Endothelial cell (in vitro differentiated cells): ENCODE measurements at regions not wholly inside any gene's neighbourhood (a gene's known extent, or its start where the extent isn't known, plus 50 kb on each side); places are given as distances from the start of the nearest gene placed in this dataset.
A peak's percentile ranks its signal among the peaks of the same experiment; 100 is the strongest.

Source experiments
- DNase-seq: peaks from one replicate; pipeline ENCODE4 v3.0.0; 2021; ENCODE audit warnings: low spot score
- H3K27ac Mint-ChIP-seq: one replicate; pipeline ENCODE4 v1.8.0; 2021; ENCODE audit warnings: mixed read lengths, inconsistent platforms; ENCODE audit not compliant: unreplicated experiment
- H3K27me3 Mint-ChIP-seq: one replicate; pipeline ENCODE4 v1.8.0; 2021; ENCODE audit warnings: mild to moderate bottlenecking, moderate library complexity, mixed read lengths, inconsistent platforms; ENCODE audit not compliant: unreplicated experiment
- H3K36me3 Mint-ChIP-seq: one replicate; pipeline ENCODE4 v1.8.0; 2021; ENCODE audit warnings: mild to moderate bottlenecking, low read depth, mixed read lengths, inconsistent platforms; ENCODE audit not compliant: unreplicated experiment
- H3K4me1 Mint-ChIP-seq: one replicate; pipeline ENCODE4 v1.8.0; 2021; ENCODE audit warnings: mild to moderate bottlenecking, mixed read lengths, inconsistent platforms; ENCODE audit not compliant: unreplicated experiment
- H3K4me3 Mint-ChIP-seq: one replicate; pipeline ENCODE4 v1.8.0; 2021; ENCODE audit warnings: mild to moderate bottlenecking, mixed read lengths, inconsistent platforms; ENCODE audit not compliant: unreplicated experiment
- H3K9me3 Mint-ChIP-seq: one replicate; pipeline ENCODE4 v1.8.0; 2021; ENCODE audit warnings: mixed read lengths, inconsistent platforms; ENCODE audit not compliant: unreplicated experiment
- CTCF ChIP-seq: fragments of 200-600 bp; sonication (generic); IDR thresholded peaks from one replicate; pipeline ENCODE4 v1.5.0; 2021; ENCODE audit warnings: antibody characterized with exemption; ENCODE audit not compliant: unreplicated experiment

- Mint-ChIP-seq H3K27me3 (peaks cover 8% of the 10 kb centered on the region), H3K4me1 (peaks cover 32% of the 10 kb centered on the region), H3K4me3 (no peak overlapping the region), H3K27ac (peak overlapping the region; percentile 64), H3K9me3 (peaks cover 4% of the 10 kb centered on the region), H3K36me3 (no peaks in the 10 kb centered on the region)
- TF ChIP-seq CTCF = no peak
- DNase-seq = no peak
These were observed 1248.0 kb upstream of the C9orf72 start for GRCh38 chr9:28821240-28821639.

- H3K27ac Mint-ChIP-seq = no peak overlapping the region
- H3K27me3 Mint-ChIP-seq = peaks cover 7% of the 10 kb centered on the region
- peaks cover 30% of the 10 kb centered on the region for H3K4me1 Mint-ChIP-seq
- TF ChIP-seq CTCF = no peak
- no peak overlapping the region for H3K4me3 Mint-ChIP-seq
- H3K36me3 Mint-ChIP-seq = no peaks in the 10 kb centered on the region
- H3K9me3 Mint-ChIP-seq = no peaks in the 10 kb centered on the region
- DNase-seq = no peak
These were observed 1251.2 kb upstream of the C9orf72 start for GRCh38 chr9:28824432-28824963.

GRCh38 chr9:28832168-28832770, 1259.0 kb upstream of the C9orf72 start:
- H3K4me3 Mint-ChIP-seq = no peak overlapping the region
- no peak for DNase-seq
- H3K36me3 Mint-ChIP-seq = no peaks in the 10 kb centered on the region
- no peaks in the 10 kb centered on the region for H3K9me3 Mint-ChIP-seq
- H3K4me1 Mint-ChIP-seq = peaks cover 5% of the 10 kb centered on the region
- TF ChIP-seq CTCF = no peak
- no peak overlapping the region for H3K27ac Mint-ChIP-seq
- peaks cover 3% of the 10 kb centered on the region for H3K27me3 Mint-ChIP-seq

- Mint-ChIP-seq H3K27me3 (no peaks in the 10 kb centered on the region), H3K27ac (no peak overlapping the region), H3K4me3 (no peak overlapping the region), H3K9me3 (peaks cover 7% of the 10 kb centered on the region), H3K36me3 (peaks cover 8% of the 10 kb centered on the region), H3K4me1 (peaks cover 5% of the 10 kb centered on the region)
- no peak for TF ChIP-seq CTCF
- no peak for DNase-seq
These were observed 1260.9 kb upstream of the C9orf72 start for GRCh38 chr9:28834156-28834555.

GRCh38 chr9:28839778-28840430, 1266.6 kb upstream of the C9orf72 start:
- peaks cover 12% of the 10 kb centered on the region for H3K9me3 Mint-ChIP-seq
- H3K27me3 Mint-ChIP-seq = peaks cover 1% of the 10 kb centered on the region
- no peak for TF ChIP-seq CTCF
- DNase-seq = no peak
- peak overlapping the region; percentile 7 for H3K4me3 Mint-ChIP-seq
- H3K36me3 Mint-ChIP-seq = peaks cover 14% of the 10 kb centered on the region
- H3K27ac Mint-ChIP-seq = no peak overlapping the region
- H3K4me1 Mint-ChIP-seq = no peaks in the 10 kb centered on the region
